IPS-NIHi11 (cell line): ENCODE measurements at regions not wholly inside any gene's neighbourhood (a gene's known extent, or its start where the extent isn't known, plus 50 kb on each side); places are given as distances from the start of the nearest gene placed in this dataset.
A peak's percentile ranks its signal among the peaks of the same experiment; 100 is the strongest.

Source experiments
- DNase-seq: peaks from one replicate; pipeline ENCODE4 v3.0.0; 2012; ENCODE audit warnings: mixed read lengths, low spot score

DNA sequence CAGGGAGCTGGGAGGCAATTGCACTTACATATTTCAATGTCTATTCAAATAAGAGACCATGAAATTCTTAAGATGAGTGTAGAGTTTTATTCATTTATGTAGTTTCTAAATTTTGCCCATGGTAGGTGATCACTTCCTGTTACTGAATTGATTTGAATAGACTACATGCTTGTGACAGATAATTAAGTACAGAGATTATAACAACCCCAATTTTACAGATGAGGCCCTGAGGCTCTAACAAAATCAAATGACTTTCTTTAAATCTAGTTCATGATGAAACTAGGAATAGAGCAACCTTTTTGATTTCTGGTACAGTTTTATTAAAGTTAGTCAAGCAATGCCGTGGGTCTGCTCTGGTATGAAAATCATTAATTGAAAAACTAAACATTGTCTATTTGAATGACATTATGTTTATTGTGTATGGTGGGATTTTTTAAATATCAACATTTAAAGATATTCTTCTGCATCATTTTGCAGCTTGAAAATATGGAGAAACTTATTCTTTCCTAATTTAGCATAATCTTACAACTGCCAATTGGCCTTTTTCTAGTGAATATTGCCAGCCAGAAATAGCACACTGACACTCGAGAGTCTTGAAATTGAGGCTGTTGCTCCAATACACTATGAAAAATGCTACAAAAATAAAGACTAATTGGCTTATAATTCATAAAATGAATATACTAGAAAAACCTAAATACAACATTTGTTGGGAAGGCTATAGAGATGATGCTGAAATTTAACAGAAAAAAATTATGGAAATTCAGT, 308.9 kb downstream of the SLC6A15 start:
- no peak for DNase-seq

DNA sequence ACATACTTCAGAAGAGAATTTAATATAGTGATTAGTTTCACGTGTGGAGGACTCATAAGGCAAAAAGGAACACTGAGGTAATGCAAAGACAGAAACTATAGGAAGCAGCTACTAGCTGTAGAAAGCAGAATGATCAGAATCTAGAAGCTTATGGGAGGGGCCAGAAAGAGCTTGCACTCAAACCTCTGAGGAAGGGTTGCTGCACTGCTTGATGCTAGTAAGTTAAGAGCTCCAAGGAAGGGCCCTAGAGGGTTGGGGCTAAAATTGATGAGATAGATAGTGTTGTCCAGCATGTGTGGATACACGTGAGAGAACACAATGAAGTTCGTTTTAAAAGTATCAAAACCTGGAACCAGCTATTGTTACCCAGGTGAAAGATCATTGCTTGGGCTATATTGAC, 311.1 kb downstream of the SLC6A15 start:
- DNase-seq, result no peak

- DNase-seq, result no peak
Measured at GRCh38 chr12:84599539-84599938, 313.1 kb downstream of the SLC6A15 start.

- no peak for DNase-seq
Measured at GRCh38 chr12:84596266-84596665, 316.3 kb downstream of the SLC6A15 start.

DNA sequence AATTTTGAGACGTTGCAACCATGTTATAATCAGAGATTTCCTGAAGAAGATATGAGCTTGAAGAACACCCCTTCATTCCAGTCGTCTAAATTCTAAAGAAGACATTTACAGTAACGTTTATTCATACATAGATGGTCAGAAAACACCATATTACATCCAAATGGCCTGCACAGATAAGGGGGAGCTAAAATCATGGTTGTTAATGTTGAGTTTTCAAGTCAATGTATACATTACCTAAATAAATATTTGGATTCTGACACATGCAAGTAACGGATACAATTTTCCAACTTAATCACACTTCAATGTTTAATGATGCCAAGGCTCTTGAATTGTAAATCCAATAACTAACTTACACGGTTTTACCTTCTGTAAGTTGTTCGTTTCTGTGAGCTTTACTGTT, 318.4 kb downstream of the SLC6A15 start:
- DNase-seq, result no peak

- DNase-seq, result no peak
Measured at GRCh38 chr12:84585776-84586395, 326.7 kb downstream of the SLC6A15 start.

- DNase-seq, result no peak
Measured at GRCh38 chr12:84572196-84572595, 340.4 kb downstream of the SLC6A15 start.

DNA sequence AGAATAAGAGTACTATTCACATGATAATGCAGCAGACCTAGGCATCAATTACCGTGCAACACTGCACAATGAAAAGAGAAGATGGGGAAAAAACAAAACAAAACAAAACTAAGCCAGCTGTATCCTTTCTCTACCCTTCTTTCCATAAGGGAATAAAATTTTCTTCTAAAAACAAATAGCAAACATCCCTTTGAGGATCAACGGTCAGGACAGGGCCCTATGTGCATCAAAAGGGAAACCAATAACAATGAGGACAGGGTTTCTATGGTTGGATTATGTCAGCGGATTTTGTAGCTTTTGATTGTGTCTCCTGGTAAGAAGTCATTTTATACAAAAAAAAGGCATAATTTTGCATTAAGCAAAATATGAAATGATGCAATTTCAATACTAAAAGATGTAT, 350.3 kb downstream of the SLC6A15 start:
- no peak for DNase-seq

- no peak for DNase-seq
Measured at GRCh38 chr12:84561351-84561750, 351.2 kb downstream of the SLC6A15 start.

DNA sequence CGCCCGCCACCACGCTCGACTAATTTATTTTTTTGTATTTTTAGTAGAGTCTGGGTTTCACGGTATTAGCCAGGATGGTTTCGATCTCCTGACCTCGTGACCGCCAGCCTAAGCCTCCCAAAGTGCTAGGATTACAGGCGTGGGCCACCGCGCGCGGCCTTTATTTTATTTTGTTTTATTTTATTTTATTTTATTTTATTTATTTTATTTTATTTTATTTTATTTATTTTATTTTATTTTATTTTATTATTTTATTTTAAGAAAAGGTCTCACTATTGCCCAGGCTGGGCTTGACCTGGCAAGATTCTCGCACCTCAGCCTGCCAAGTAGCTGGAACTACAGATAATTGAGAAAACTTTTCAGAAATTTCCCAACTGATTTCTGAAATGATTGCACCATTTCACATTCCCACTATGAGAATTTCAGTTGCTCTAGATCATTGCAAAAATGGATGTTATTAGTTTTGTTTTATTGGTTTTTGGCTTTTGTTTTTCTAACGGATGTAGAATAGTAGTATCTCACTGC, 358.3 kb downstream of the SLC6A15 start:
- no peak for DNase-seq

DNA sequence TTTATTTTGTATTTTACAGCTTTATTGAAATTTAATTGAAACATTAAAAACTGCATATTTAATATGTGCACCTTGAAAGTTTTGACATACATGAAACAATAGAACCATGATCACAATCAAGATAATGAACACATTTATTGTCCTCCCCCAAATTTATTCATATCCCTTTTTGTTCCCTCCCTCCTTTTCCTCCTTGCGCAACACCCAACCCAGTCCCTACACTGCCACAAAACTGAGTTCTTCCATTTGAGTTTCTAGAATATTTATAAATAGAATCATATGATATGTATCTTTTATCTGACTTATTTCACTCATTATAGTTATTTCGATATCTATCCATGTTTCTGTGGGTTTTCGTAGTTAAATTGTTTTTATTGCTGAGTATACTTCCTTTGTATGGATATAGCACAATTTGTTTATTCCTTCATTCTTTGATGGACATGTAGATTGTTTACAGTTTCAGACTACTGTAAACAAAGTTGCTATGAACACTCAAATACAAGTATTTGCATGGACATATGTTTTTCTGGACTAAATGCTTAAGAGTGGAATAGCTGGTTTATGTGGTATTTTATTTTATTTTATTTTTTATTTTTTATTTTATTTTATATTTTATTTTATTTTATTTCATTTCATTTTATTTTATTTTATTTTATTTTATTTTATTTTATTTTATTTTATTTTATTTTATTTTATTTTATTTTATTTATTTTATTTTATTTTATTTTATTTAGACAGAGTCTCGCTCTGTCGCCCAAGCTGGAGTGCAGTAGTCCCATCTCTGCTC, 359.1 kb downstream of the SLC6A15 start:
- DNase-seq, result no peak

DNA sequence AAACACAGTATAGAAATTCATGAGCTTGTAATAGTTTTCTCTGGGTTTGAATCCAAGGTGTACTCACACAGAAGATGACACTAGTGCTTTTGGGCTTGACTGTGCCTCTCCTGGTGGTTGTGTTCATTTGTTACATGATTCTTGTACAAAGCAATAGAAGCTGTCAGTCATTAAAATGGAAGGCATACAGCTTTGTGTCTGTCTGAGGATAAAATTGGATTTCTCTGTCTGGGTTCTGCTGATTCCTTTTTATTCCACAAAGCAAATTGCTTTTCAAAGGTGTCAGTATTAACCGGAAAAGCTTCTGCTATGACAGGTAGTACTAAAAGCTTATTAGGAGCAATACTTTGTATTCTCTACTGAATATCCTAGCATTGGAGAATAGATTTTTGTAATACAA, 361.2 kb downstream of the SLC6A15 start:
- no peak for DNase-seq

DNA sequence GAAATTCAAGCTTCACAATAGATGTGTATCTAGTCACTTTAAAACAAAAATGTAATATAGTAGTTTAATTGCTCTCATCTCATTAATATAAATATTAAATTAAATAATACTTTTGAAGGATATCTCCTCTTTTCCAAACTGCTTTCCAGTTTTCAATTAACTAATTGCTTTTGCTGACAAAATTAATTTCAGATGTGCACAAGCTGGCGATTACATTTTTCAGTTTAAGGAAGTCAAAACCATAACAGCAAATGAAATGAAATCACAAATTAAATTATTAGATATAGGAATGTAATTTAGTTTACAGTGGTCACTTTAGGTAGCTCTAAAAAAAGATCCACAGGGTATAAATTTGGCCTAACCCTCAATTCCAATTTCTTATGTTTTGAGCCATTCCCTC, 362.1 kb downstream of the SLC6A15 start:
- no peak for DNase-seq

GRCh38 chr12:84542289-84542688, 370.3 kb downstream of the SLC6A15 start:
- DNase-seq, result no peak

DNA sequence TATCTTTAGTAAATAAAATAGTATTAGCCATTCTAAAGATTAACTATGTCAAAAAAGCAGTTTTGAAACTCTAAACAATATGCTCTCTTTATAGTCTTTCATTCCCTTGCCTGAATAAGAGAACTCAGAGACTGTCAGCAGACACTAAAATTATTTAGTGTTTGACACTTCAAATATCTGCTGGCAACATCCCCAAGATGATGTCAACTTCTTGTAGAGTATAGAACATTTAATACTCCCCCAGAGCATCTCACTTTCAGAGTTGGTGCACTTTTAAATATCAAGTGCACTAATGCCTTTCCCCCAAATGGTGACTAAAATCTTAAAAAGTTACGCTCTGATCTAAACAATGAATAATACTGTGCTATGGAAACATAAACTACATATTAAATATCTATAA, 374.9 kb downstream of the SLC6A15 start:
- no peak for DNase-seq

- DNase-seq, result no peak
Measured at GRCh38 chr12:84512751-84513150, 399.8 kb downstream of the SLC6A15 start.

GRCh38 chr12:84508851-84509260, 403.7 kb downstream of the SLC6A15 start:
- no peak for DNase-seq

- DNase-seq, result peak; percentile 33
Measured at GRCh38 chr12:84507956-84508850, 404.4 kb downstream of the SLC6A15 start.

DNA sequence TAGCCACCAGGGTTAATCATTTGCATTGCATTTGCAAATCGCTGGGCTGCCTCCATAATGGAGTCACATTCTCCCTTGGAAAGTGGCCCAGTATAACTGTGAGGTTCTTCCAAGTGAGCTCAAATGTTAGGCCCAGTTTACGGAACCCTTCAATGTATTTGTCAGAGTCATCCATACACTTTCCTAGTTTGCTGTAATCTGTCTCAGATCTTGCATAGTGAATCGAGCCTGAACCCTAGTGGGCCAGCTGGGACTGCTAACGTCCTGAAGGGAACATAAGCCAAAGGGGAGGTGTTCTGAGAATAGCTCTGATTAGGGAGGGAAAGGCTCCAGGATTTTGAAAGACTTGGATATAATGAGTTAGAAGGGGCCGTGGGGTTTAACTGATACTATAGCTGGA, 406.3 kb downstream of the SLC6A15 start:
- no peak for DNase-seq

GRCh38 chr12:84502907-84503787, 409.5 kb downstream of the SLC6A15 start:
- peak; percentile 82 for DNase-seq
